Mesenchymal stem cell (in vitro differentiated cells and primary cell): ENCODE measurements at regions not wholly inside any gene's neighbourhood (a gene's known extent, or its start where the extent isn't known, plus 50 kb on each side); places are given as distances from the start of the nearest gene placed in this dataset.

Experiments used
- DNase-seq: peaks from one replicate; pipeline ENCODE4 v3.0.0-alpha.2; 2013
- H2AFZ ChIP-seq: one replicate; pipeline ENCODE4 v1.6.1; 2013; ENCODE audit warnings: low read depth, mild to moderate bottlenecking, control low read depth, inconsistent platforms, low read length, moderate library complexity
- H2AK5ac ChIP-seq: 2 replicates; pipeline ENCODE4 v1.6.1; 2013; ENCODE audit warnings: low read length, moderate library complexity, mild to moderate bottlenecking, inconsistent platforms; ENCODE audit not compliant: severe bottlenecking
- H2BK120ac ChIP-seq: one replicate; pipeline ENCODE4 v1.6.1; 2013; ENCODE audit warnings: low read depth, mild to moderate bottlenecking, inconsistent platforms, low read length, moderate library complexity
- H2BK12ac ChIP-seq, 2 experiments: one replicate each; pipeline ENCODE4 v1.6.1; 2013; ENCODE audit warnings: inconsistent platforms in 2 of 2, low read length in 2 of 2, mild to moderate bottlenecking in 2 of 2, moderate library complexity in 2 of 2, control low read depth in 1 of 2
- H2BK15ac ChIP-seq: one replicate; pipeline ENCODE4 v1.6.1; 2013; ENCODE audit warnings: mild to moderate bottlenecking, low read depth, inconsistent platforms; ENCODE audit not compliant: poor library complexity, severe bottlenecking
- H2BK5ac ChIP-seq: 2 replicates; pipeline ENCODE4 v1.6.1; 2013; ENCODE audit warnings: low read depth, mild to moderate bottlenecking, low read length, control low read depth, inconsistent platforms; ENCODE audit not compliant: poor library complexity, severe bottlenecking
- H3K14ac ChIP-seq, 2 experiments: one replicate each; pipeline ENCODE4 v1.6.1; 2013; ENCODE audit warnings: inconsistent platforms in 2 of 2, low read length in 2 of 2, control low read depth in 1 of 2, mild to moderate bottlenecking in 1 of 2, moderate library complexity in 1 of 2
- H3K18ac ChIP-seq, 2 experiments: one replicate each; pipeline ENCODE4 v1.6.1; 2013; ENCODE audit warnings: inconsistent platforms in 2 of 2, low read length in 2 of 2, control low read depth in 1 of 2, low read depth in 1 of 2, mild to moderate bottlenecking in 1 of 2
- H3K23ac ChIP-seq, 2 experiments: one replicate each; pipeline ENCODE4 v1.6.1; 2013; ENCODE audit warnings: inconsistent platforms in 2 of 2, low read length in 2 of 2, mild to moderate bottlenecking in 2 of 2, moderate library complexity in 2 of 2, control low read depth in 1 of 2
- H3K27ac ChIP-seq: 2 replicates; pipeline ENCODE4 v1.5.1; 2013; ENCODE audit warnings: mild to moderate bottlenecking, moderate library complexity, low read length, control low read depth, inconsistent platforms; ENCODE audit not compliant: poor library complexity, severe bottlenecking
- H3K27me3 ChIP-seq, 2 experiments: 2 replicates each; pipeline versions ENCODE4 v1.6.1 to v1.7.0; 2013; ENCODE audit warnings: low read length in 2 of 2, mild to moderate bottlenecking in 2 of 2, moderate library complexity in 2 of 2, control low read depth in 1 of 2, inconsistent platforms in 1 of 2; ENCODE audit not compliant: control insufficient read depth in 1 of 2, insufficient read depth in 1 of 2
- H3K36me3 ChIP-seq, 2 experiments: 2 replicates each; pipeline versions ENCODE4 v1.6.1 to v1.7.0; 2013; ENCODE audit warnings: low read length in 2 of 2, control low read depth in 1 of 2, inconsistent platforms in 1 of 2, low read depth in 1 of 2, mild to moderate bottlenecking in 1 of 2; ENCODE audit not compliant: insufficient read depth in 2 of 2, control insufficient read depth in 1 of 2
- H3K4ac ChIP-seq, 2 experiments: one replicate each; pipeline ENCODE4 v1.6.1; 2013; ENCODE audit warnings: inconsistent platforms in 2 of 2, low read length in 2 of 2, mild to moderate bottlenecking in 2 of 2, moderate library complexity in 2 of 2, control low read depth in 1 of 2, low read depth in 1 of 2
- H3K4me1 ChIP-seq: 2 replicates; pipeline ENCODE4 v1.6.1; 2013; ENCODE audit warnings: low read depth, low read length, control low read depth; ENCODE audit not compliant: control insufficient read depth, insufficient read depth
- H3K4me2 ChIP-seq: 2 replicates; pipeline ENCODE4 v1.6.1; 2013; ENCODE audit warnings: low read length, mild to moderate bottlenecking, inconsistent platforms; ENCODE audit not compliant: poor library complexity, severe bottlenecking
- H3K4me3 ChIP-seq, 2 experiments: 2 replicates each; pipeline versions ENCODE4 v1.5.1 to v1.7.0; 2013; ENCODE audit warnings: low read length in 2 of 2, mild to moderate bottlenecking in 2 of 2, control low read depth in 1 of 2, low read depth in 1 of 2; ENCODE audit not compliant: insufficient read depth in 1 of 2
- H3K79me1 ChIP-seq: replicated peaks from 2 replicates; pipeline ENCODE4 v1.6.1; 2013; ENCODE audit warnings: mild to moderate bottlenecking, control low read depth, low read length, inconsistent platforms; ENCODE audit not compliant: poor library complexity, severe bottlenecking
- H3K9ac ChIP-seq: 2 replicates; pipeline ENCODE4 v1.7.0; 2013; ENCODE audit warnings: mild to moderate bottlenecking, low read length, moderate library complexity
- H3K9me3 ChIP-seq: 2 replicates; pipeline ENCODE4 v1.7.0; 2013; ENCODE audit warnings: mild to moderate bottlenecking, low read length; ENCODE audit not compliant: control insufficient read depth
- H4K8ac ChIP-seq: one replicate; pipeline ENCODE4 v1.6.1; 2013; ENCODE audit warnings: inconsistent platforms, mild to moderate bottlenecking, low read length, moderate library complexity
- H4K91ac ChIP-seq: one replicate; pipeline ENCODE4 v1.6.1; 2013; ENCODE audit warnings: mild to moderate bottlenecking, low read length, inconsistent platforms
- WGBS: methylation state at CpG from one replicate; pipeline ENCODE4 v1.1.7; 2013; ENCODE audit warnings: mixed read lengths; 5-methylcytosine and 5-hydroxymethylcytosine counted together

- no peak overlapping the region for H3K18ac ChIP-seq
- DNase-seq: peak; percentile 12
- H3K23ac ChIP-seq: no peak overlapping the region
- peaks cover 0 to 6% of the 10 kb centered on the region in 2 experiments for H3K36me3 ChIP-seq
- no peak overlapping the region for H2BK120ac ChIP-seq
- no peaks in the 10 kb centered on the region for H3K9me3 ChIP-seq
- no peak overlapping the region for H2AK5ac ChIP-seq
- 58% methylated on average over 9 of the region's 12 CpGs for WGBS
- H3K9ac ChIP-seq: no peak overlapping the region
- no peak overlapping the region for H2AFZ ChIP-seq
- no peak overlapping the region for H4K8ac ChIP-seq
- no peak overlapping the region for H4K91ac ChIP-seq
- H3K4ac ChIP-seq: no peak overlapping the region
- no peak overlapping the region for H2BK15ac ChIP-seq
- H3K27ac ChIP-seq: no peak overlapping the region
- H2BK12ac ChIP-seq: no peak overlapping the region
- H3K79me1 ChIP-seq: no peaks in the 10 kb centered on the region
- no peaks in the 10 kb centered on the region for H3K4me1 ChIP-seq
- no peak overlapping the region for H3K14ac ChIP-seq
- no peak overlapping the region for H3K4me2 ChIP-seq
- H2BK5ac ChIP-seq: no peak overlapping the region
- peaks cover 0 to 10% of the 10 kb centered on the region in 2 experiments for H3K27me3 ChIP-seq
- H3K4me3 ChIP-seq: no peak overlapping the region
Measured at GRCh38 chr1:240004086-240004749, 87.5 kb upstream of the FMN2 start.

DNA sequence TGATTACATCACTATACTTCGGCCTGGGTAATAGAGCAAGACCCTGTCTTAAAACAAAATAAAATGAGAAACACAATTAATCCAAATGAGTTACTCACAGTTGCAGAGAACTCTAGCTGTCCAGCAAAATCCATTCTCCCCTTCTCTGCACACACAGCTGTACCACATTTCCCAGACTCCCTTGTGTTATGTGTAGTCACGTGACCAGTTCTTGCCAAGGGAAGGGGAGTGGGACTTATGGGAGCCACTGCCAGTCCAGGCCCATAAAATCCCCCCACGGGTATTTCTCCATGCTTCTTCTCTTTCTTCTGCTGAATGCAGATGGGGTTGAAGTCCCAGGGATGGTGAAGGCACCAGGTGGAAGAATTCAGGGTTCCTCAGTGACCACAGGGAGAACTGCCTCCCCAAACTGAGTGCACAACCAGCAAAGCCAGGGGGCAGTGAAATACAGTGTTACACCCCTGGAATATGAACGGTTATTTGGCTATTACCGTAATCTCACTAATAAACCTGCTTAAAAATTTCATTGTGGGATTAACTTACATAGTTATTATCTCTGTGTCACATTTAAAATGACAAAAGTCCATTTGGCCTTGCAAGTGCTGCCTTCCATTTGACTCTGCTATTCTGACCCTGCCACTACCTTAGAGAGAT, 85.6 kb upstream of the FMN2 start:
- peaks cover 13% of the 10 kb centered on the region for H3K9me3 ChIP-seq
- 100% methylated on average over 3 of the region's 5 CpGs for WGBS
- H4K91ac ChIP-seq: no peak overlapping the region

DNA sequence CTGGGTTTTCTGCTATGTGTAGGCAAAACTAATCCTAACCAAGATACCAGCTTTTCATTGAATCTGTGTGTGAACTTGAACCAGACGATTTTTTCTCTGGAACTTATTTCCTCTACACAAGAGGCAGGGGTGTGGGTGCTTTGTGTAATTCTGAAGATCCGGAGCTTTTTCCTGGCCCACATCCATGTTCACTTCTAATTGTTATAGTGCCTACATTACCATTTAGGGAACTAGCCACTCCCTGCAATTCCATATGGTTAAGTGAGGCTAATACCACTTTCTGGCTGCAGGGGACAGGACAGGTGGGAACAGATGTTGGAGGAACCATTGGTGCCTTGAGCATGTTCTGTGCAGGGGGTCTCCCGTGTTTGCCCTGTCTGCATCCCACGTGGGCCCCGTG, 83.4 kb upstream of the FMN2 start:
- Histone ChIP-seq H3K27ac (no peak overlapping the region), H3K9me3 (peaks cover 13% of the 10 kb centered on the region), H3K4me3 (no peak overlapping the region), H3K36me3 (peaks cover 0 to 6% of the 10 kb centered on the region in 2 experiments), H3K4ac (no peak overlapping the region), H4K91ac (no peak overlapping the region), H3K4me1 (no peaks in the 10 kb centered on the region), H3K79me1 (no peaks in the 10 kb centered on the region), H3K4me2 (no peak overlapping the region), H4K8ac (no peak overlapping the region), H2BK5ac (no peak overlapping the region), H3K23ac (no peak overlapping the region), H2BK15ac (no peak overlapping the region), H2BK12ac (no peak overlapping the region), H2AK5ac (no peak overlapping the region), H2BK120ac (no peak overlapping the region), H3K18ac (no peak overlapping the region), H3K9ac (no peak overlapping the region), H3K14ac (peak overlapping the region in 1 of 2 experiments; percentile 53), H3K27me3 (peaks cover 0 to 6% of the 10 kb centered on the region in 2 experiments), H2AFZ (no peak overlapping the region)
- no peak for DNase-seq
- WGBS: 89% methylated on average over 5 of the region's 5 CpGs

More for the DNA sequence above, 85.6 kb upstream of the FMN2 start:
- Histone ChIP-seq H3K4me2 (no peak overlapping the region), H3K79me1 (no peaks in the 10 kb centered on the region), H3K27ac (no peak overlapping the region), H2BK5ac (no peak overlapping the region), H2BK120ac (no peak overlapping the region), H3K18ac (no peak overlapping the region), H3K36me3 (peaks cover 0 to 6% of the 10 kb centered on the region in 2 experiments), H2AK5ac (no peak overlapping the region), H3K4me3 (no peak overlapping the region), H2BK15ac (no peak overlapping the region), H3K14ac (no peak overlapping the region), H3K4me1 (no peaks in the 10 kb centered on the region), H2AFZ (no peak overlapping the region), H3K27me3 (peaks cover 0 to 6% of the 10 kb centered on the region in 2 experiments), H3K9ac (no peak overlapping the region), H2BK12ac (no peak overlapping the region), H3K23ac (no peak overlapping the region), H4K8ac (no peak overlapping the region), H3K4ac (no peak overlapping the region)
- no peak for DNase-seq

GRCh38 chr1:240014051-240014450, 77.6 kb upstream of the FMN2 start:
- H2BK120ac ChIP-seq: no peak overlapping the region
- no peak overlapping the region for H2AK5ac ChIP-seq
- no peak overlapping the region for H3K4me3 ChIP-seq
- H3K4me2 ChIP-seq: no peak overlapping the region
- H4K91ac ChIP-seq: no peak overlapping the region
- WGBS: 80% methylated on average over 1 of the region's 5 CpGs
- H3K4ac ChIP-seq: no peak overlapping the region
- H3K23ac ChIP-seq: no peak overlapping the region
- no peak overlapping the region for H4K8ac ChIP-seq
- peaks cover 0 to under 1% of the 10 kb centered on the region in 2 experiments for H3K36me3 ChIP-seq
- no peak overlapping the region for H3K14ac ChIP-seq
- no peaks in the 10 kb centered on the region for H3K79me1 ChIP-seq
- no peak overlapping the region for H2BK5ac ChIP-seq
- peaks cover 32% of the 10 kb centered on the region for H3K9me3 ChIP-seq
- H2BK12ac ChIP-seq: no peak overlapping the region
- H3K9ac ChIP-seq: no peak overlapping the region
- no peak overlapping the region for H3K18ac ChIP-seq
- H3K27me3 ChIP-seq: peaks cover 0 to 7% of the 10 kb centered on the region in 2 experiments
- no peak overlapping the region for H2BK15ac ChIP-seq
- no peak overlapping the region for H3K27ac ChIP-seq
- DNase-seq: no peak
- H2AFZ ChIP-seq: no peak overlapping the region
- no peaks in the 10 kb centered on the region for H3K4me1 ChIP-seq
